ENCODE measurements at regions not wholly inside any gene's neighbourhood (a gene's known extent, or its start where the extent isn't known, plus 50 kb on each side); places are given as distances from the start of the nearest gene placed in this dataset.

GRCh38 chr4:4945829-4946228 lies 73.4 kb downstream of the CYTL1 start:
- H3K36me3 ChIP-seq (ENCODE audit: low read depth) = no peaks in the 10 kb centered on the region
- peaks cover 8% of the 10 kb centered on the region; the same call in 1 of the 2 replicates for H3K4me1 ChIP-seq (ENCODE audit: insufficient read depth)
- TF ChIP-seq EZH2phosphoT487 (IDR thresholded peaks at IDR 0.05; ENCODE audit: insufficient read depth, low read depth) (no peak), EZH2 (IDR thresholded peaks at IDR 0.05; ENCODE audit: insufficient read depth, poor library complexity, severe bottlenecking) (no peak)
- no peak overlapping the region for H3K9ac ChIP-seq
- no peak overlapping the region for H3K4me3 ChIP-seq
- H4K20me1 ChIP-seq (ENCODE audit: insufficient read depth) = no peaks in the 10 kb centered on the region
- H3K27ac ChIP-seq = no peak overlapping the region
- H2AFZ ChIP-seq = no peak overlapping the region
- H3K9me3 ChIP-seq (ENCODE audit: low read depth) = no peaks in the 10 kb centered on the region
- H3K4me2 ChIP-seq (ENCODE audit: unreplicated experiment) = no peak overlapping the region
- in situ Hi-C loops (cut with MboI) = no loop called here
- no peaks in the 10 kb centered on the region for H3F3A ChIP-seq (ENCODE audit: insufficient read depth)
- no peaks in the 10 kb centered on the region; the same call in 1 of the 2 replicates for H3K27me3 ChIP-seq (replicated peaks; ENCODE audit: insufficient read depth)
- DNase-seq = no peak
- no peaks in the 10 kb centered on the region for H3K9me2 ChIP-seq (ENCODE audit: insufficient read depth)
- WGBS, 2 experiments (ENCODE audit: low coverage in 1 of 2, low lambda C conversion rate in 2 of 2, missing lambda C conversion rate in 2 of 2) = 6 to 17% methylated on average over 1 of the region's 1 CpG
- no peaks in the 10 kb centered on the region for H3K79me2 ChIP-seq (ENCODE audit: insufficient read depth)

GRCh38 chr4:4946416-4946815 lies 72.8 kb downstream of the CYTL1 start:
- H3K9ac ChIP-seq = no peak overlapping the region
- no peaks in the 10 kb centered on the region for H3K36me3 ChIP-seq (ENCODE audit: low read depth)
- no peaks in the 10 kb centered on the region for H3K9me3 ChIP-seq (ENCODE audit: low read depth)
- H3K4me3 ChIP-seq = no peak overlapping the region
- peaks cover 8% of the 10 kb centered on the region; the same call in 1 of the 2 replicates for H3K4me1 ChIP-seq (ENCODE audit: insufficient read depth)
- 64 to 68% methylated on average over 6 of the region's 6 CpGs for WGBS, 2 experiments (ENCODE audit: low coverage in 1 of 2, low lambda C conversion rate in 2 of 2, missing lambda C conversion rate in 2 of 2)
- no peak overlapping the region for H3K27ac ChIP-seq
- in situ Hi-C loops (cut with MboI) = no loop called here
- H3K79me2 ChIP-seq (ENCODE audit: insufficient read depth) = no peaks in the 10 kb centered on the region
- no peaks in the 10 kb centered on the region for H4K20me1 ChIP-seq (ENCODE audit: insufficient read depth)
- H3F3A ChIP-seq (ENCODE audit: insufficient read depth) = no peaks in the 10 kb centered on the region
- no peak for DNase-seq
- H3K27me3 ChIP-seq (replicated peaks; ENCODE audit: insufficient read depth) = no peaks in the 10 kb centered on the region
- no peak overlapping the region for H3K4me2 ChIP-seq (ENCODE audit: unreplicated experiment)
- no peak overlapping the region for H2AFZ ChIP-seq
- no peak for TF ChIP-seq EZH2 (IDR thresholded peaks at IDR 0.05; ENCODE audit: insufficient read depth, poor library complexity, severe bottlenecking)
- TF ChIP-seq EZH2phosphoT487 (IDR thresholded peaks at IDR 0.05; ENCODE audit: insufficient read depth, low read depth) = no peak
- H3K9me2 ChIP-seq (ENCODE audit: insufficient read depth) = no peaks in the 10 kb centered on the region

GRCh38 chr4:4947721-4948120 lies 71.5 kb downstream of the CYTL1 start:
- no peaks in the 10 kb centered on the region for H3K36me3 ChIP-seq (ENCODE audit: low read depth)
- no peak overlapping the region for H3K4me3 ChIP-seq
- no peaks in the 10 kb centered on the region for H3F3A ChIP-seq (ENCODE audit: insufficient read depth)
- 0 out of 2 replicates have a peak, but pooled peaks cover 3% of the 10 kb centered on the region for H3K27me3 ChIP-seq (replicated peaks; ENCODE audit: insufficient read depth)
- H4K20me1 ChIP-seq (ENCODE audit: insufficient read depth) = no peaks in the 10 kb centered on the region
- no peak overlapping the region for H3K27ac ChIP-seq
- no peak for TF ChIP-seq EZH2 (IDR thresholded peaks at IDR 0.05; ENCODE audit: insufficient read depth, poor library complexity, severe bottlenecking)
- no peak for TF ChIP-seq EZH2phosphoT487 (IDR thresholded peaks at IDR 0.05; ENCODE audit: insufficient read depth, low read depth)
- no peak overlapping the region for H3K4me2 ChIP-seq (ENCODE audit: unreplicated experiment)
- whole genome bisulfite sequencing, 2 experiments (ENCODE audit: low coverage in 1 of 2, low lambda C conversion rate in 2 of 2, missing lambda C conversion rate in 2 of 2) = 42 to 47% methylated on average over 5 of the region's 5 CpGs
- no peak for DNase-seq
- no peaks in the 10 kb centered on the region for H3K9me2 ChIP-seq (ENCODE audit: insufficient read depth)
- in situ Hi-C loops (cut with MboI) = no loop called here
- no peaks in the 10 kb centered on the region for H3K79me2 ChIP-seq (ENCODE audit: insufficient read depth)
- H3K4me1 ChIP-seq (ENCODE audit: insufficient read depth) = peaks cover 8% of the 10 kb centered on the region; the same call in 1 of the 2 replicates
- no peaks in the 10 kb centered on the region for H3K9me3 ChIP-seq (ENCODE audit: low read depth)
- H3K9ac ChIP-seq = no peak overlapping the region
- H2AFZ ChIP-seq = no peak overlapping the region

GRCh38 chr4:4948370-4948769 lies 70.9 kb downstream of the CYTL1 start:
- Histone ChIP-seq H3K4me1 (ENCODE audit: insufficient read depth) (peaks cover 8% of the 10 kb centered on the region; the same call in 1 of the 2 replicates), H3K79me2 (ENCODE audit: insufficient read depth) (no peaks in the 10 kb centered on the region), H3K4me3 (no peak overlapping the region), H3K27ac (no peak overlapping the region), H3K4me2 (ENCODE audit: unreplicated experiment) (no peak overlapping the region), H3K27me3 (replicated peaks; ENCODE audit: insufficient read depth) (0 out of 2 replicates have a peak, but pooled peaks cover 3% of the 10 kb centered on the region), H3K9me3 (ENCODE audit: low read depth) (no peaks in the 10 kb centered on the region), H4K20me1 (ENCODE audit: insufficient read depth) (no peaks in the 10 kb centered on the region), H2AFZ (no peak overlapping the region), H3K9me2 (ENCODE audit: insufficient read depth) (no peaks in the 10 kb centered on the region), H3F3A (ENCODE audit: insufficient read depth) (no peaks in the 10 kb centered on the region), H3K9ac (no peak overlapping the region), H3K36me3 (ENCODE audit: low read depth) (no peaks in the 10 kb centered on the region)
- WGBS, 2 experiments (ENCODE audit: low coverage in 1 of 2, low lambda C conversion rate in 2 of 2, missing lambda C conversion rate in 2 of 2) = 5 to 8% methylated on average over 3 of the region's 3 CpGs
- no peak for TF ChIP-seq EZH2phosphoT487 (IDR thresholded peaks at IDR 0.05; ENCODE audit: insufficient read depth, low read depth)
- TF ChIP-seq EZH2 (IDR thresholded peaks at IDR 0.05; ENCODE audit: insufficient read depth, poor library complexity, severe bottlenecking) = no peak
- DNase-seq = no peak
- in situ Hi-C loops (cut with MboI) = no loop called here
